GM21528 (cell line): ENCODE measurements at regions not wholly inside any gene's neighbourhood (a gene's known extent, or its start where the extent isn't known, plus 50 kb on each side); places are given as distances from the start of the nearest gene placed in this dataset.
"Not testable (repeated sequence)": the region's sequence is repeated elsewhere in the genome, so short reads cannot be mapped to it uniquely, and the experiment has no call there.

Source experiments
- ATAC-seq: cut with Tn5 transposase; IDR thresholded peaks from one replicate; pipeline ENCODE4 v1.9.1; 2021; ENCODE audit warnings: mild to moderate bottlenecking, moderate library complexity; ENCODE audit not compliant: unreplicated experiment, low FRiP score

DNA sequence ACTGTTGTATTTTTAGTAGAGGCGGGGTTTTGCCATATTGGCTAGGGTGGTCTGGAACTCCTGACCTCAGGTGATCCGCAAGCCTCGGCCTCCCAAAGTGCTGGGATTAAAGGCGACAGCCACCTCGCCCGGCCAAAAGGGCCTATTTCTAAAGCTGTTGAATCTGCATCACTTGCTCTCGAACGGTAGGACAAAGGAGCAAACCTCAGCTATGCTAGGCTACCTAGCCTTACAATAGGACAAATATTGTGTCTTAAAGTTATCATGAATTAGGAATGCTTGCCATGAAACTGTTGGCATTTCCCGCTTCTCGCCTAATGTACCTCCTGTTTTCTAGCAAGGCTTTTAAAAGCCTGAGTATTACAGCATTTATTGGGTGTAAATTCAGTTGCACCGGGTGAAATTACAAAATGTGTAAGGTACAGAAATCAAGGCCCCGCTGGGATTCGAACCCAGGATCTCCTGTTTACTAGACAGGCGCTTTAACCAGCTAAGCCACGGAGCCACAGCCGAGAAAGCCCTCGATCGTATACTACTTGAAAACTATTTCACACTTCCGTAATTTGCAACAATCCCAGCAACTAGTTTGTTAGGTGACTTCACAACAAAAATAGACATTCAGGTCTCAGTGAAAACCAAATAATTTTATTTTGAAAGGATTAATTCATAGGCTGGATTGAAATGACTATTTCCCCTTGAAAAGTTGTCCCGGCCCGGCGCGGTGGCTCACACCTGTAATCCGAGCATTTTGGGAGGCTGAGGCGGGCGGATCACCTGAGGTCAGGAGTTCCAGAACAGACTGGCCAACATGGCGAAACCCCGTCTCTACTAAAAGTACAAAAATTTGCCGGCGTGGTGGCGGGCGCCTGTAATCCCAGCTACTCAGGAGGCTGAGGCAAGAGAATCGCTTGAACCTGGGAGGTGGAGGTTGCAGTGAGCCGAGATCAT is 211.6 kb upstream of the ZNF184 start:
- no peak for ATAC-seq

DNA sequence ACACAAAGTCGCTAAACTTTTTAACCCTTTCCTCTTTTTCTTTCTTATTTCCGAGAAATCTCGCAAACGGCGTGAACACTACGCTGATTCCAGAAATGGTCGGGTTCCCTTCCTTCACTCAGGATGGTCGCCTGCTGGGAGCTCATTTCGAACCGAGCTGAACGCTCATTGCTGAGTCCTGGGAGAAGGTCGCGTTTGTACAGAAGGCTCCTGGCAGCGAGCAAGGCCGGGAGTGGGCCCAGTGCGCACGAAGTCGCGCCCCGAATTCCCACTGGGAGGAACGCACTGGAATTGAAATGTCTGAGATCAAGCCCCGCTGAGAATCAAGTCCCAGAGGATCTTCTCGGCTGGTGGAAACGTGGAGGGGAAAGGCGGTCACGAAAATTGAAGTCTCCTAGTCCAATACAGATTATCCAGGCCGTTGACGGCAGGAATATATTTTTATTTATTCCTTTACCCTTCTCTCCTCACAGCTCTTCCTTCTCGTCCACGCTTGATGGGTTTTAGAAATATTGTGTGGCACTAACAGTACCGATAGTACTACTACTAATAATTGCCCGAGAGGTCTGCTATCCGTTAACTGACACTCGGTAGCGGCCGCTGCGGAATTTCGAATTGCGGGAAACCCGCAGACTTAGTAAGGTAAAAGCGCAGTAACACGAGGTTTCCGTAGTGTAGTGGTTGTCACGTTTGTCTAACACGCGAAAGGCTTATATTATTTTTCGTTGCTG is 207.2 kb upstream of the ZNF184 start:
- no peak for ATAC-seq

GRCh38 chr6:27679308-27679963 is 206.5 kb upstream of the ZNF184 start:
- ATAC-seq, result no peak

- ATAC-seq, result no peak
Measured at GRCh38 chr6:27678469-27678868, 205.6 kb upstream of the ZNF184 start.

- no peak for ATAC-seq
Measured at GRCh38 chr6:27674882-27675281, 202.0 kb upstream of the ZNF184 start.

- ATAC-seq, result peak; percentile 56
Measured at GRCh38 chr6:27672113-27672799, 199.4 kb upstream of the ZNF184 start.

DNA sequence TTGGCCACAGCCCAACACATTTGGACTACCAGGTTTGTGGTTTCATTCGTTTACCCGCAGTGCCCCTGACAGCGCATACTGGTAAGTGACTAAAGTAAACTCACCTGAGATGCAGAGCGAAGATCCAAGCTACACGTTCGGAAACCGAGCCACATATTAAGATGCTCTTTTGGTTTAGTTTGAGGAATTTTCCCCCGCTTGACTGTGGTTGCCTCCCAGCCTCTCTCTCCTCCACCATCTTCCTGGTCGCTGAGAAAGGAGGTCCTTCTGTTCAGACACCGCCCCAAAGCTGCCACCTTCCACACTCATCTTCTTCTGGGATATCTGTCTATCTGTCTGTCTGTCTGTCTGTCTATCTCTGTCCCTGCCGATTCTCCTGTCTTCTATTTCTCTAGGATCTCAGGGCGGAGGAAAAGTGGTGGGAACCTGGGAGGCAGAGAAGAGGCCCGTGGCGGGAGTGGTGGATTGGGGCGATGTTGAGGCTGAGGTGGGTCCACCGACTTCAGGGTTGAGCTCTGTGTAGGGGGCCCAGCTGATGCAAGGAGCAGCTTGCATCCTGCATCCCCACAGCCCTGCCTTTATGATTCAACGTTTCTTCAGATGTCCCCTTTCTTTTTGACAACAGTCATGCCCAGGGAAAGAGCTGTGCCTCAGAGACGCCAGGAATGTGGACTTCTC is 196.9 kb upstream of the ZNF184 start:
- no peak for ATAC-seq

DNA sequence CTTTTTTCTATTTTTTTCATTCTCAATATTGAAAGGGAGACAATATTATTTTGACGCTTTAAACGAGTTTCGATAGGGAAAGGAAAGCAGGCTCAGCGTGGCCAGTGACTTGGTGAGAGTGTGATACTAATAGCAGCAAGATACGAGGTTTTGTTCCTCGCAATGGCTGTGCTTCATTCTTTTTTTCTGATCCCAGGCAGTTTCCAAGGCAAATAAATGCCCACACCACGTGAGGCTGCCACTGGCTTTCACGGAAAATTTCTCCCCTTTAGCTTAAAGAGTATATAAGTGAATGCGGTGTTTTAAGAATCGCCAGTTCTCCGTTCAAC is 196.4 kb upstream of the ZNF184 start:
- ATAC-seq, result no peak

GRCh38 chr6:27668442-27669294 is 195.8 kb upstream of the ZNF184 start:
- ATAC-seq, result no peak

DNA sequence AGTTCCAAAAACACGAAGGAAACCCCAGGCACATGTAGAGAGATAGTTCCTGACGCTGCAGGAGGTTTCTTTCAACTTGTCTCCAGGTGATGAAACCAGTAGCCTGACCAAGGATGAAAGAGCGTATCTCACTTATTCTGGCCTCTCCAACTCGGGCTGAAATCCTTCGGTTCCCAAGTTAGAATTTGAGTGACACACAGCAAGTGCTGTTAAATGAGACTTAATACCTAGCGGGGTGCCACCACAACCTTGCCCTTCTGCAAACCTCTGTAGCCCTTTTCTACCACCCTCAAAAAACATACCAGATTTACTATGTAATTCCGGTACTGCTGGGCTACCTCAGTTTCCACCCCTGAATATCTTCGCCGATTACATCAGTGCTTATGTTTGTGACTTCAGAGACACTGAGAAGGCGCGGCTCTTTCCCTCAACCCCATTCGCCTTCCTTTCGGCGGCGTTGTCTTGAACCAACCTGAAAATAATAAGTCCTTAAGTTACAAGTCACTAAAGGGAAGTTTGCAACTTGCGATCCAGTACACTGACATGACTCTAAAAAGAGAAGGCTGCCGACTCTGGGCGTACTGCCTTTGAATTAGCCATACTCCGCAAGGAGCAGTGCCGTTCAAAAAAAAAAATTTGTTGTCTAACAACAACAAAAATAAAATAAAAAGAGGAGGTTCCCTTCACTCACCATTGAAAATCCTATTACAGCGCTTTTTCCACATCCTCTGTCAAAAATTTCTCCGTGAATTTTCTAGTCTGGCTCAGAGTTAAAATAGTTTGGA is 194.9 kb upstream of the ZNF184 start:
- no peak for ATAC-seq

DNA sequence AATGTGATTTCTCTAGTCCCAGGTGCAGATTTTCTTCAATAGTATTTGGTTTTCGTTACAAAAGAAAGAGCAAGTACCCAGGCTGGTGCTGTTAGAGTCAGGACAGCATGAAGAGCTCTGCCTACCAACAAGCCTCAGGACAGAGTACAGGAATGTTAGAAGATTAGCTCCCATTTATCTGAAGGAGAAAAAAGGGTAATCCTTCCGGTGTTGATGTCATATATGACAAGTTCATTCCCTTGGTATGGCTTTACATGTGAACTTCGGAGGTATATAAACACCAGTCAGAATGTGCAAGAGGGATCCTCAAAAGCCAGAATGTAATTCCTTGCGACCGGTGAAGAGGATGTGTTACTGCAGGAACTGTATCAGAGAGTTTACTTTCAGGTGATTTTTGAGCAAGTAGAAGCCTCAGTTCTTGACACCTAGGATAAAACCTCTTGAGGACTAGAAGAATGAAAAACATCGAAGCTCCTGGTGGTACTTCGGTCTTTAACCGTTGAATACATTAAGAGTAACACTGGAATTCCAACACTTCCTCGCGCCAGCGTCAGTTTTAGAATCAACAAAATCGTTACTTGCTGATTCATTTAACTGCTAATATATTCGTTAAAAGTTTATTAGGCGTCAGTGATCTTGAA is 194.2 kb upstream of the ZNF184 start:
- no peak for ATAC-seq

- ATAC-seq, result no peak
Measured at GRCh38 chr6:27662769-27663168, 189.9 kb upstream of the ZNF184 start.

- not testable (repeated sequence) for ATAC-seq
Measured at GRCh38 chr6:27662212-27662611, 189.3 kb upstream of the ZNF184 start.

DNA sequence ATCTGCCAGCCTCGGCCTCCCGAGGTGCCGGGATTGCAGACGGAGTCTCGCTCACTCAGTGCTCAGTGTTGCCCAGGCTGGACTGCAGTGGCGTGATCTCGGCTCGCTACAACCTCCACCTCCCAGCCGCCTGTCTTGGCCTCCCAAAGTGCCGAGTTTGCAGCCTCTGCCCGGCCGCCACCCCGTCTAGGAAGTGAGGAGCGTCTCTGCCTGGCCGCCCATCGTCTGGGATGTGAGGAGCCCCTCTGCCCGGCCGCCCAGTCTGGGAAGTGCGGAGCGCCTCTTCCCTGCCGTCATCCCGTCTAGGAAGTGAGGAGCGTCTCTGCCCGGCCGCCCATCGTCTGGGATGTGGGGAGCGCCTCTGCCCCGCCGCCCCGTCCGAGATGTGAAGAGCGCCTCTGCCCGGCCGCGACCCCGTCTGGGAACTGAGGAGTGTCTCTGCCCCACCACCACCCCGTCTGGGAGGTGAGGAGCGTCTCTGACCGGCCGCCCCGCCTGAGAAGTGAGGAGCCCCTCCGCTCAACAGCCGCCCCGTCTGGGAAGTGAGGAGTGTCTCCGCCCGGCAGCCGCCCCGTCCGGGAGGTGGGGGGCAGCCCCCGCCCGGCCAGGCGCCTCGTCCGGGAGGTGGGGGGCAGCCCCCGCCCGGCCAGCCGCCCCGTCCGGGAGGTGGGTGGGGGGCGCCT is 180.4 kb upstream of the ZNF184 start:
- not testable (repeated sequence) for ATAC-seq

DNA sequence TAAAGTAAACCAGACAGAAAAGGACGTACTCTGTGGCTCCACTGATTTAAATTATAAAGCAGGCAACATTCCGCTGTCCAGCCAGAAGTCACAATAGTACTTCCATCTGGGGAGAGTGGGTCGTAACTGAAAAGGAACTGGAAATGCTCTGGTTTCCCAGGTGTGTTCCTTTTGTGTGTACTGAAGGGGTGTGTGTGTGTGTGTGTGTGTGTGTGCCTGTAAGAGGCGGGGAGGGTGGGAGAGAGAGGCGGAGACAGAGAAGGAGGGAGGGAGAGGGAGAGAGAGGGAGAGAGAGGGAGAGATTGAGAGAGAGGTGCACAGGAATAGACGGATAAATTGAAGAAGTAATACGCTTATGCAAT is 178.4 kb upstream of the ZNF184 start:
- no peak for ATAC-seq

- ATAC-seq, result no peak
Measured at GRCh38 chr6:27650620-27651370, 177.9 kb upstream of the ZNF184 start.

- ATAC-seq, result no peak
Measured at GRCh38 chr6:27644528-27644927, 171.6 kb upstream of the ZNF184 start.
